A549 (cell line): ENCODE measurements at regions not wholly inside any gene's neighbourhood (a gene's known extent, or its start where the extent isn't known, plus 50 kb on each side); places are given as distances from the start of the nearest gene placed in this dataset.

Experiments
- ATAC-seq, 2 experiments: fragments of 200-7000 bp in 1 of 2; fragments of >200 bp in 1 of 2; cut with Nextera tagmentation in 1 of 2; cut with Tn5 transposase in 1 of 2; 3 replicates each; pipeline versions ENCODE4 v1.8.0 to v1.9.1; 2018 to 2020; ENCODE audit warnings: mild to moderate bottlenecking in 1 of 2, moderate library complexity in 1 of 2
- CTCF ChIA-PET: fragments of 300-600 bp; sonication (Branson Sonifier 250); formaldehyde crosslinking; extraction: SDS; loops from one replicate; lab custom pipeline; 2021; ENCODE audit warnings: antibody characterized with exemption, inconsistent platforms; lab: Yijun Ruan, JAX
- POLR2A ChIA-PET: fragments of 350-600 bp; formaldehyde crosslinking; extraction: SDS; loops from one replicate; lab custom pipeline; 2021; ENCODE audit warnings: antibody characterized with exemption, inconsistent platforms; lab: Yijun Ruan, JAX
- DNase-seq, 2 experiments: peaks; one replicate each; pipeline versions ENCODE4 v3.0.0 to v3.0.0-alpha.2; 2011 to 2016; ENCODE audit warnings: low read depth in 1 of 2, low spot score in 1 of 2
- FAIRE-seq: peaks from 2 replicates; lab custom pipeline; 2011; peaks lifted over from hg19 to GRCh38; lab: Jason Lieb, UNC
- H3K27ac ChIP-seq, 2 experiments: fragments of >200 bp; sonication (Bioruptor Twin); formaldehyde crosslinking; 3 replicates each; pipeline ENCODE4 v1.5.1; 2016 to 2017
- H3K4me1 ChIP-seq: fragments of >200 bp; sonication (Bioruptor Twin); formaldehyde crosslinking; 3 replicates; pipeline ENCODE4 v1.6.1; 2016
- H3K4me2 ChIP-seq: fragments of >200 bp; sonication (Bioruptor Twin); formaldehyde crosslinking; 3 replicates; pipeline ENCODE4 v1.6.1; 2016
- H3K4me3 ChIP-seq: fragments of >200 bp; sonication (Bioruptor Twin); formaldehyde crosslinking; 3 replicates; pipeline ENCODE4 v1.5.1; 2016
- H3K9me3 ChIP-seq: fragments of >200 bp; sonication (Bioruptor Twin); formaldehyde crosslinking; 3 replicates; pipeline ENCODE4 v1.6.1; 2016
- BHLHE40 ChIP-seq: IDR thresholded peaks from 2 replicates; pipeline ENCODE4 v1.6.1; 2012; ENCODE audit warnings: low read depth, low read length, inconsistent platforms
- CBX8 ChIP-seq: fragments of 200-600 bp; sonication (generic); IDR thresholded peaks from 2 replicates; pipeline ENCODE4 v1.6.1; 2016
- CEBPB ChIP-seq, 2 experiments: fragments of >200 bp in 1 of 2; sonication (Bioruptor Twin) in 1 of 2; formaldehyde crosslinking in 1 of 2; IDR thresholded peaks; 2 replicates each; pipeline ENCODE4 v1.6.1; 2012 to 2016
- CHD2 ChIP-seq: fragments of 150-350 bp; IDR thresholded peaks from 2 replicates; pipeline ENCODE4 v1.6.1; 2014; ENCODE audit warnings: low read length; ENCODE audit not compliant: partially characterized antibody
- CTCF ChIP-seq: fragments of >200 bp; sonication (Bioruptor Twin); formaldehyde crosslinking; IDR thresholded peaks from 3 replicates; pipeline ENCODE4 v1.5.1; 2016
- EP300 ChIP-seq, 2 experiments: fragments of >200 bp; sonication (Bioruptor Twin); formaldehyde crosslinking; IDR thresholded peaks; 2 replicates in 1 of 2; 3 replicates in 1 of 2; pipeline ENCODE4 v1.6.1; 2016 to 2017
- FOSL2 ChIP-seq, 2 experiments: fragments of 450-650 bp in 1 of 2; fragments of >200 bp in 1 of 2; sonication (Bioruptor Twin) in 1 of 2; formaldehyde crosslinking; IDR thresholded peaks; 2 replicates each; pipeline versions ENCODE4 v1.5.0 to v1.6.1; 2016 to 2020; ENCODE audit warnings: mild to moderate bottlenecking in 1 of 2, moderate library complexity in 1 of 2
- GATA3 ChIP-seq: IDR thresholded peaks from 2 replicates; pipeline ENCODE4 v1.6.1; 2012; ENCODE audit warnings: borderline replicate concordance
- HOXA7 ChIP-seq: fragments of 250-450 bp; sonication (Bioruptor Pico); IDR thresholded peaks from 2 replicates; pipeline ENCODE4 v1.5.0; 2020; ENCODE audit warnings: mild to moderate bottlenecking, moderate library complexity
- JUN ChIP-seq, 2 experiments: fragments of >200 bp; sonication (Bioruptor Twin); formaldehyde crosslinking; IDR thresholded peaks; 2 replicates in 1 of 2; 3 replicates in 1 of 2; pipeline ENCODE4 v1.6.1; 2016 to 2017
- JUNB ChIP-seq: fragments of >200 bp; sonication (Bioruptor Twin); formaldehyde crosslinking; IDR thresholded peaks from 2 replicates; pipeline ENCODE4 v1.6.1; 2016
- MAX ChIP-seq: IDR thresholded peaks from 2 replicates; pipeline ENCODE4 v1.6.1; 2012
- MYC ChIP-seq: IDR thresholded peaks from 2 replicates; pipeline ENCODE4 v1.6.1; 2012; ENCODE audit warnings: mild to moderate bottlenecking, inconsistent platforms, low read length, improper control_type of control experiment, borderline replicate concordance
- NR3C1 ChIP-seq: fragments of >200 bp; sonication (Bioruptor Twin); formaldehyde crosslinking; IDR thresholded peaks from 3 replicates; pipeline ENCODE4 v1.6.1; 2017
- PBX3 ChIP-seq: IDR thresholded peaks from 2 replicates; pipeline ENCODE4 v1.6.1; 2012
- RAD21 ChIP-seq, 2 experiments: fragments of >200 bp in 1 of 2; sonication (Bioruptor Twin) in 1 of 2; formaldehyde crosslinking in 1 of 2; IDR thresholded peaks in 1 of 2; conservative IDR thresholded peaks in 1 of 2; 2 replicates in 1 of 2; 3 replicates in 1 of 2; pipeline ENCODE4 v1.6.1; 2012 to 2018; ENCODE audit warnings: inconsistent platforms in 1 of 2
- RFX5 ChIP-seq: fragments of 450-650 bp; IDR thresholded peaks from 2 replicates; pipeline ENCODE4 v1.7.1; 2014; ENCODE audit warnings: antibody characterized with exemption, mild to moderate bottlenecking, moderate library complexity
- RNF2 ChIP-seq: fragments of 200-600 bp; sonication (generic); IDR thresholded peaks from 2 replicates; pipeline ENCODE4 v1.6.1; 2016; ENCODE audit warnings: low read depth, mild to moderate bottlenecking, antibody characterized with exemption, moderate library complexity, borderline replicate concordance
- SMC3 ChIP-seq: fragments of >200 bp; sonication (Bioruptor Twin); formaldehyde crosslinking; IDR thresholded peaks from 3 replicates; pipeline ENCODE4 v1.6.1; 2018; ENCODE audit warnings: inconsistent platforms
- TFCP2L1 ChIP-seq: fragments of 250-450 bp; sonication (Bioruptor Pico); IDR thresholded peaks from 2 replicates; pipeline ENCODE4 v1.5.0; 2021; ENCODE audit warnings: mild to moderate bottlenecking
- ZSCAN20 ChIP-seq: fragments of 250-450 bp; sonication (Bioruptor Pico); IDR thresholded peaks from 2 replicates; pipeline ENCODE4 v1.8.0; 2022; ENCODE audit warnings: mild to moderate bottlenecking, moderate library complexity
- WGBS: methylation state at CpG from one replicate; pipeline ENCODE4 v1.1.6; 2017; ENCODE audit errors: missing lambda C conversion rate; 5-methylcytosine and 5-hydroxymethylcytosine counted together
- TF ChIP-seq, protein P1 (sequence below): fragments of >200 bp; sonication (Bioruptor Twin); formaldehyde crosslinking; IDR thresholded peaks from 3 replicates; pipeline ENCODE4 v1.6.1; 2016
- TF ChIP-seq, protein P2 (sequence below): IDR thresholded peaks from 2 replicates; pipeline ENCODE4 v1.6.1; 2012; ENCODE audit warnings: low read depth, borderline replicate concordance

- TF ChIP-seq CTCF = peak; percentile 17; the same call in 1 of the 3 replicates
- TF ChIP-seq EP300 (IDR thresholded peaks at IDR 0.05) = peak in 1 of 2 experiments; percentile 4; a peak in 1 of 5 replicates
- TF ChIP-seq, protein P1, sequence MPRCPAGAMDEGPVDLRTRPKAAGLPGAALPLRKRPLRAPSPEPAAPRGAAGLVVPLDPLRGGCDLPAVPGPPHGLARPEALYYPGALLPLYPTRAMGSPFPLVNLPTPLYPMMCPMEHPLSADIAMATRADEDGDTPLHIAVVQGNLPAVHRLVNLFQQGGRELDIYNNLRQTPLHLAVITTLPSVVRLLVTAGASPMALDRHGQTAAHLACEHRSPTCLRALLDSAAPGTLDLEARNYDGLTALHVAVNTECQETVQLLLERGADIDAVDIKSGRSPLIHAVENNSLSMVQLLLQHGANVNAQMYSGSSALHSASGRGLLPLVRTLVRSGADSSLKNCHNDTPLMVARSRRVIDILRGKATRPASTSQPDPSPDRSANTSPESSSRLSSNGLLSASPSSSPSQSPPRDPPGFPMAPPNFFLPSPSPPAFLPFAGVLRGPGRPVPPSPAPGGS = peak; percentile 80; the same call in 2 of the 3 replicates
- no peak for TF ChIP-seq HOXA7 (CRISPR knock-in tag)
- peak; percentile 12 for TF ChIP-seq GATA3
- TF ChIP-seq RAD21 (conservative IDR thresholded peaks at IDR 0.05 in 1 of 2, IDR thresholded peaks at IDR 0.05 in 1 of 2) = peak; percentile 47 to 51; a peak in 4 of 5 replicates
- peak; percentile 50 for TF ChIP-seq MAX
- no peak for TF ChIP-seq CHD2
- no peak for TF ChIP-seq RNF2
- no peak for TF ChIP-seq NR3C1
- 0 out of 2 replicates have a peak, but pooled peaks have one; percentile 59 for TF ChIP-seq MYC
- TF ChIP-seq CEBPB (IDR thresholded peaks at IDR 0.05) = peak in 1 of 2 experiments; percentile 41; a peak in 1 of 4 replicates
- TF ChIP-seq, protein P2, sequence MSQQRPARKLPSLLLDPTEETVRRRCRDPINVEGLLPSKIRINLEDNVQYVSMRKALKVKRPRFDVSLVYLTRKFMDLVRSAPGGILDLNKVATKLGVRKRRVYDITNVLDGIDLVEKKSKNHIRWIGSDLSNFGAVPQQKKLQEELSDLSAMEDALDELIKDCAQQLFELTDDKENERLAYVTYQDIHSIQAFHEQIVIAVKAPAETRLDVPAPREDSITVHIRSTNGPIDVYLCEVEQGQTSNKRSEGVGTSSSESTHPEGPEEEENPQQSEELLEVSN = no peak
- TF ChIP-seq JUN (IDR thresholded peaks at IDR 0.05) = peak in 1 of 2 experiments; percentile 41; a peak in 2 of 5 replicates
- TF ChIP-seq CBX8 = no peak
- peak; percentile 17; the same call in 1 of the 3 replicates for TF ChIP-seq SMC3
- Histone ChIP-seq H3K9me3 (no peaks in the 10 kb centered on the region), H3K27ac (peak overlapping the region; percentile 91 to 95), H3K4me1 (peaks cover 48% of the 10 kb centered on the region), H3K4me2 (peak overlapping the region; percentile 83), H3K4me3 (peak overlapping the region; percentile 17; the same call in 1 of the 3 replicates)
- WGBS = 7% methylated on average over 11 of the region's 11 CpGs
- peak; percentile 90 to 97 for DNase-seq
- ChIA-PET CTCF (interaction anchor here (0.6 to 3.8 kb wide), 21 partner anchors 8 to 369 kb away, joined by 3 to 27 read pairs (median 5); no protein-coding TSS in a partner anchor), POLR2A (interaction anchor here (0.6 to 2.6 kb wide), 7 partner anchors 28 to 148 kb away, joined by 3 to 44 read pairs (median 7); partner anchors contain the start of genes ADAM17 and YWHAQ)
- FAIRE-seq = no peak
- peak; percentile 87 to 88 for ATAC-seq
Observed at GRCh38 chr2:9703085-9703678, 72.4 kb upstream of the YWHAQ start.

- H3K4me1 ChIP-seq = peaks cover 47% of the 10 kb centered on the region
- POLR2A ChIA-PET = interaction anchor here (1.0 to 2.6 kb wide), 6 partner anchors 28 to 149 kb away, joined by 4 to 44 read pairs (median 7); partner anchors contain the start of genes ADAM17 and YWHAQ
- TF ChIP-seq FOSL2 (IDR thresholded peaks at IDR 0.05) (no peak), FOSL2 (CRISPR knock-in tag; IDR thresholded peaks at IDR 0.05) (peak; percentile 90), BHLHE40 (no peak), MYC (no peak), EP300 (IDR thresholded peaks at IDR 0.05) (0 out of 5 replicates have a peak, but pooled peaks of 1 of the 2 experiments have one; percentile 2), HOXA7 (CRISPR knock-in tag) (no peak), PBX3 (peak; percentile 46; the same call in 1 of the 2 replicates), JUN (IDR thresholded peaks at IDR 0.05) (peak in 1 of 2 experiments; percentile 16; a peak in 1 of 5 replicates), RAD21 (conservative IDR thresholded peaks at IDR 0.05 in 1 of 2, IDR thresholded peaks at IDR 0.05 in 1 of 2) (peak; percentile 18 to 26; a peak in 2 of 5 replicates), ZSCAN20 (CRISPR knock-in tag) (no peak), RFX5 (no peak), JUNB (peak; percentile 44; the same call in 1 of the 2 replicates), TFCP2L1 (CRISPR knock-in tag) (no peak)
- TF ChIP-seq, protein P1 = 0 out of 3 replicates have a peak, but pooled peaks have one; percentile 35
- H3K9me3 ChIP-seq = no peaks in the 10 kb centered on the region
- peak overlapping the region; percentile 19; the same call in 1 of the 3 replicates for H3K4me3 ChIP-seq
- DNase-seq (peak; percentile 97 to 98), FAIRE-seq (no peak), ATAC-seq (peak; percentile 80 to 89)
- H3K27ac ChIP-seq = peak overlapping the region; percentile 91 to 95
- H3K4me2 ChIP-seq = peak overlapping the region; percentile 83
- WGBS = 22% methylated on average over 3 of the region's 3 CpGs
- CTCF ChIA-PET = interaction anchor here (0.9 to 3.8 kb wide), 17 partner anchors 9 to 369 kb away, joined by 3 to 27 read pairs (median 6); no protein-coding TSS in a partner anchor
Observed at GRCh38 chr2:9703701-9704221, 73.0 kb upstream of the YWHAQ start.
